ENCODE measurements at regions not wholly inside any gene's neighbourhood (a gene's known extent, or its start where the extent isn't known, plus 50 kb on each side); places are given as distances from the start of the nearest gene placed in this dataset.
"Not testable (repeated sequence)": the region's sequence is repeated elsewhere in the genome, so short reads cannot be mapped to it uniquely, and the experiment has no call there.

GRCh38 chr13:74770361-74770760 is 636.2 kb upstream of the KLF12 start:
- no peak for DNase-seq

- no peak for DNase-seq
These were observed 635.1 kb upstream of the KLF12 start for GRCh38 chr13:74769333-74769732.

GRCh38 chr13:74768521-74769085 is 634.4 kb upstream of the KLF12 start:
- DNase-seq = no peak

- DNase-seq = no peak
These were observed 632.8 kb upstream of the KLF12 start for GRCh38 chr13:74767050-74767449.

- DNase-seq = no peak
These were observed 631.8 kb upstream of the KLF12 start for GRCh38 chr13:74765955-74766354.

- DNase-seq = no peak
These were observed 627.9 kb upstream of the KLF12 start for GRCh38 chr13:74761801-74762757.

- no peak for DNase-seq
These were observed 624.0 kb upstream of the KLF12 start for GRCh38 chr13:74758188-74758587.

- no peak for DNase-seq
These were observed 620.9 kb upstream of the KLF12 start for GRCh38 chr13:74755065-74755464.

- DNase-seq = no peak
These were observed 617.5 kb upstream of the KLF12 start for GRCh38 chr13:74751739-74752138.

- no peak for DNase-seq
These were observed 613.2 kb upstream of the KLF12 start for GRCh38 chr13:74747186-74747955.

GRCh38 chr13:74743992-74744391 is 609.8 kb upstream of the KLF12 start:
- no peak for DNase-seq

GRCh38 chr13:74741732-74742131 is 607.5 kb upstream of the KLF12 start:
- no peak for DNase-seq

- no peak for DNase-seq
These were observed 598.7 kb upstream of the KLF12 start for GRCh38 chr13:74732736-74733385.

GRCh38 chr13:74731731-74732130 is 597.5 kb upstream of the KLF12 start:
- DNase-seq = no peak

GRCh38 chr13:74730556-74731331 is 596.5 kb upstream of the KLF12 start:
- DNase-seq = no peak

GRCh38 chr13:74726206-74726605 is 592.0 kb upstream of the KLF12 start:
- no peak for DNase-seq

GRCh38 chr13:74718232-74718842 is 584.1 kb upstream of the KLF12 start:
- DNase-seq = not testable (repeated sequence)

- no peak for DNase-seq
These were observed 581.5 kb upstream of the KLF12 start for GRCh38 chr13:74715718-74716117.

- no peak for DNase-seq
These were observed 575.8 kb upstream of the KLF12 start for GRCh38 chr13:74710006-74710405.

GRCh38 chr13:74709226-74709625 is 575.0 kb upstream of the KLF12 start:
- DNase-seq = no peak

GRCh38 chr13:74708629-74709028 is 574.4 kb upstream of the KLF12 start:
- no peak for DNase-seq

- DNase-seq = no peak
These were observed 573.1 kb upstream of the KLF12 start for GRCh38 chr13:74707291-74707690.

Data from retina (tissue), 1 donor.